KG1 (cell line): ENCODE measurements at regions not wholly inside any gene's neighbourhood (a gene's known extent, or its start where the extent isn't known, plus 50 kb on each side); places are given as distances from the start of the nearest gene placed in this dataset.
"Not testable (repeated sequence)": the region's sequence is repeated elsewhere in the genome, so short reads cannot be mapped to it uniquely, and the experiment has no call there.

Experiments used
- DNase-seq: peaks from one replicate; lab custom pipeline; 2025; lab: John Stamatoyannopoulos, UW

GRCh38 chr3:105296182-105296822 is 70.4 kb upstream of the ALCAM start:
- not testable (repeated sequence) for DNase-seq

GRCh38 chr3:105304487-105304886 is 62.2 kb upstream of the ALCAM start:
- DNase-seq, result no peak

- no peak for DNase-seq
Observed at GRCh38 chr3:105315144-105315543, 51.6 kb upstream of the ALCAM start.

- DNase-seq, result no peak
Observed at GRCh38 chr3:105315815-105316214, 50.9 kb upstream of the ALCAM start.

GRCh38 chr3:105316331-105316730 is 50.4 kb upstream of the ALCAM start:
- no peak for DNase-seq
